NCI-H187 treated with DMSO at 0.1 percent for 48 hours (cell line): ENCODE measurements at regions not wholly inside any gene's neighbourhood (a gene's known extent, or its start where the extent isn't known, plus 50 kb on each side); places are given as distances from the start of the nearest gene placed in this dataset.
"Not testable (repeated sequence)": the region's sequence is repeated elsewhere in the genome, so short reads cannot be mapped to it uniquely, and the experiment has no call there.

ENCODE experiments used
- DNase-seq: peaks from one replicate; lab custom pipeline; 2025; lab: John Stamatoyannopoulos, UW

- DNase-seq = no peak
Observed at GRCh38 chr21:38041493-38041892, 125.2 kb upstream of the KCNJ6 start.

- no peak for DNase-seq
Observed at GRCh38 chr21:38042246-38042645, 126.0 kb upstream of the KCNJ6 start.

GRCh38 chr21:38048167-38048566 is 131.9 kb upstream of the KCNJ6 start:
- DNase-seq = no peak

GRCh38 chr21:38054334-38054733 is 138.1 kb upstream of the KCNJ6 start:
- no peak for DNase-seq

GRCh38 chr21:38056481-38056880 is 140.2 kb upstream of the KCNJ6 start:
- no peak for DNase-seq

GRCh38 chr21:38057626-38058025 is 141.4 kb upstream of the KCNJ6 start:
- DNase-seq = no peak

GRCh38 chr21:38060533-38060932 is 144.3 kb upstream of the KCNJ6 start:
- DNase-seq = no peak

GRCh38 chr21:38067086-38067739 is 151.0 kb upstream of the KCNJ6 start:
- no peak for DNase-seq

- DNase-seq = no peak
Observed at GRCh38 chr21:38072489-38072888, 156.2 kb upstream of the KCNJ6 start.

GRCh38 chr21:38075833-38076587 is 159.8 kb upstream of the KCNJ6 start:
- DNase-seq = no peak

- DNase-seq = no peak
Observed at GRCh38 chr21:38077569-38077968, 161.3 kb upstream of the KCNJ6 start.

- no peak for DNase-seq
Observed at GRCh38 chr21:38080888-38081287, 164.6 kb upstream of the KCNJ6 start.

- no peak for DNase-seq
Observed at GRCh38 chr21:38081708-38082107, 165.5 kb upstream of the KCNJ6 start.

GRCh38 chr21:38082936-38083485 is 166.8 kb upstream of the KCNJ6 start:
- DNase-seq = no peak

- DNase-seq = no peak
Observed at GRCh38 chr21:38083535-38083934, 167.3 kb upstream of the KCNJ6 start.

GRCh38 chr21:38086580-38086979 is 170.2 kb upstream of the KCNJ15 start:
- DNase-seq = no peak

- no peak for DNase-seq
Observed at GRCh38 chr21:38088916-38089762, 167.7 kb upstream of the KCNJ15 start.

- no peak for DNase-seq
Observed at GRCh38 chr21:38089763-38090046, 167.1 kb upstream of the KCNJ15 start.

- not testable (repeated sequence) for DNase-seq
Observed at GRCh38 chr21:38091061-38091460, 165.7 kb upstream of the KCNJ15 start.

GRCh38 chr21:38092051-38092450 is 164.7 kb upstream of the KCNJ15 start:
- no peak for DNase-seq

GRCh38 chr21:38095220-38095619 is 161.6 kb upstream of the KCNJ15 start:
- no peak for DNase-seq

GRCh38 chr21:38097789-38098188 is 159.0 kb upstream of the KCNJ15 start:
- DNase-seq = no peak
